ENCODE measurements at regions not wholly inside any gene's neighbourhood (a gene's known extent, or its start where the extent isn't known, plus 50 kb on each side); places are given as distances from the start of the nearest gene placed in this dataset.

- no peak for DNase-seq (ENCODE audit: extremely low read depth, low read depth)
- TF ChIP-seq CTCF (IDR thresholded peaks at IDR 0.05; ENCODE audit: low read depth, low read length) = no peak
These were observed 85.3 kb upstream of the SEC14L1 start for GRCh38 chr17:77055453-77055852.

- DNase-seq (ENCODE audit: extremely low read depth, low read depth) = no peak
- no peak for TF ChIP-seq CTCF (IDR thresholded peaks at IDR 0.05; ENCODE audit: low read depth, low read length)
These were observed 82.8 kb upstream of the SEC14L1 start for GRCh38 chr17:77058016-77058415.

GRCh38 chr17:77061669-77062068 is 79.1 kb upstream of the SEC14L1 start:
- TF ChIP-seq CTCF (IDR thresholded peaks at IDR 0.05; ENCODE audit: low read depth, low read length) = no peak
- DNase-seq (ENCODE audit: extremely low read depth, low read depth) = no peak

GRCh38 chr17:77064598-77064997 is 76.2 kb upstream of the SEC14L1 start:
- TF ChIP-seq CTCF (IDR thresholded peaks at IDR 0.05; ENCODE audit: low read depth, low read length) = no peak
- no peak for DNase-seq (ENCODE audit: extremely low read depth, low read depth)

- DNase-seq (ENCODE audit: extremely low read depth, low read depth) = no peak
- no peak for TF ChIP-seq CTCF (IDR thresholded peaks at IDR 0.05; ENCODE audit: low read depth, low read length)
These were observed 74.6 kb upstream of the SEC14L1 start for GRCh38 chr17:77066165-77066564.

GRCh38 chr17:77066726-77067409 is 73.9 kb upstream of the SEC14L1 start:
- peak; percentile 95 for TF ChIP-seq CTCF (IDR thresholded peaks at IDR 0.05; ENCODE audit: low read depth, low read length)
- DNase-seq (ENCODE audit: extremely low read depth, low read depth) = peak; percentile 15

GRCh38 chr17:77068915-77069314 is 71.9 kb upstream of the SEC14L1 start:
- no peak for DNase-seq (ENCODE audit: extremely low read depth, low read depth)
- TF ChIP-seq CTCF (IDR thresholded peaks at IDR 0.05; ENCODE audit: low read depth, low read length) = no peak

All from AG09319 (cell line).